Hepatocyte (in vitro differentiated cells): ENCODE measurements at regions not wholly inside any gene's neighbourhood (a gene's known extent, or its start where the extent isn't known, plus 50 kb on each side); places are given as distances from the start of the nearest gene placed in this dataset.

ENCODE experiments used
- CTCF ChIP-seq: fragments of 200-600 bp; sonication (generic); IDR thresholded peaks from 2 replicates; pipeline ENCODE4 v1.5.1; 2016; ENCODE audit warnings: antibody characterized with exemption, mild to moderate bottlenecking; ENCODE audit not compliant: poor library complexity
- EZH2phosphoT487 ChIP-seq: fragments of 200-600 bp; sonication (generic); IDR thresholded peaks from one replicate; pipeline ENCODE4 v1.6.1; 2018; ENCODE audit warnings: antibody characterized with exemption, mild to moderate bottlenecking, low read depth, moderate library complexity; ENCODE audit not compliant: unreplicated experiment, severe bottlenecking

DNA sequence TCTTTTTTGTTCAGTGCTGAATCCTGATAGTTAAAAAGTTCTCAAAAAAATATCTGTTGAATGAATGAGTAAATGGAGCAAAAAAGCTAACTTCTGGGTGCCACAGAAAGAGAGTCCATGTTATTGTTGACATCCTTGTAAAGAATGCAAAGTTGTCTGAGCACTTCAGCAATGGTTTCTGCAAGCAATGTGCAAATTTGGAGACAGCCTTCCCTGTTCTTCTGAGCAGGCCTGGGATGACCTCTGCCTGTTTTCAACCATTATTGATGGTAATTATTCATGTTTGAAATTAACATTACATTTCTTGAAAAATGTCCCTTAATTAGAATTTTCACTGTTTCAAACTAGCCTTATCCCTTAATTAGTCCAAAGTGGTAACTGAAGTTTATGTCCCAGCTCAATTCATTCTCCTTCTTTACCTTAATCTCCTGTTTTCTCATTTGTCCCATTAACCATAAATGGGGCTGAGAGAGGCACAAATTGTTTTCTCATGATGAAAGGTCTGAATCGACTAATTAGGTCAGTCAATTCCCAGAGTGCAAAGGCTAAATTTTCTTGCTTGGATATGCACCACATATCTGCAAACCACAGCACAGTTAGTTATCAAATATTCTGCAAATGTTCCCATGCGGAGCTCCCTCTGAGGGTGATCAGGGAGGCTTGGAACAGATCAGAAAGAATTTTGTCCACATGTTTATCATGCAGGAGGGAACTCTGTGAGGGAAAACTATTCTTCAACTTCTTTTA, 139.4 kb upstream of the KRR1 start:
- no peak for TF ChIP-seq CTCF
- no peak for TF ChIP-seq EZH2phosphoT487
